BJ (cell line): ENCODE measurements at regions not wholly inside any gene's neighbourhood (a gene's known extent, or its start where the extent isn't known, plus 50 kb on each side); places are given as distances from the start of the nearest gene placed in this dataset.

Experiments
- CTCF ChIA-PET: fragments of 350-600 bp; formaldehyde crosslinking; extraction: SDS; loops from one replicate; lab custom pipeline; 2021; ENCODE audit warnings: antibody characterized with exemption, inconsistent platforms; lab: Yijun Ruan, JAX
- POLR2A ChIA-PET: fragments of 300-600 bp; sonication (Branson Sonifier 250); formaldehyde crosslinking; extraction: SDS; loops from one replicate; lab custom pipeline; 2021; ENCODE audit warnings: antibody characterized with exemption; lab: Charles Lee
- DNase-seq: peaks from one replicate; pipeline ENCODE4 v3.0.0-alpha.2; 2011; ENCODE audit warnings: low read depth
- H3K27me3 ChIP-seq: 2 replicates; pipeline ENCODE4 v1.6.0; 2011; ENCODE audit warnings: low read length; ENCODE audit not compliant: control insufficient read depth, insufficient read depth
- H3K36me3 ChIP-seq: 2 replicates; pipeline ENCODE4 v1.5.1; 2011; ENCODE audit warnings: low read length; ENCODE audit not compliant: control insufficient read depth, insufficient read depth
- H3K4me3 ChIP-seq: 2 replicates; pipeline ENCODE4 v1.5.1; 2011; ENCODE audit warnings: low read depth, mild to moderate bottlenecking, control low read depth, low read length
- CTCF ChIP-seq: IDR thresholded peaks from 2 replicates; pipeline ENCODE4 v1.5.1; 2011; ENCODE audit warnings: low read depth, mild to moderate bottlenecking, control low read depth, inconsistent platforms, low read length, moderate library complexity; ENCODE audit not compliant: insufficient read depth

DNA sequence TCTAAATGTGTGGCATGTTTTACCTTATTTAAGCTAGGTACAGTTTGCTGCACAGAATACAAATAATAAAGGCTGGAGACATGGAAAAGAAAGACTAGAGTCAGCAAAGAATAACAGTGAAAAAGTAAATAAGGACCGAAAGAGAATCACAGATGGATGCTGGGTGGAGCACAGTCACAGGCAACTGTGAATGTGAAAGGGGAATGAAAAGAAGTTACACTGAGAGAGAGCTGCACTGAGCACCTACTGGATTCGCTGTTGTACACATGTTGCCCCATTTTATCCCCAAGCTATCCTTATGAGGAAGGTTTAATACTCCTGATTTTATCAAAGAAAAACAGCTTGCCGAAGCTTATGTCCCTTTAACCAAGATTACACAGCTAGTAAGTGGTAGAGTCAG lies 165.4 kb upstream of the RGMB start:
- no peaks in the 10 kb centered on the region for H3K27me3 ChIP-seq
- DNase-seq = no peak
- POLR2A ChIA-PET = no interaction called here
- no peaks in the 10 kb centered on the region for H3K36me3 ChIP-seq
- TF ChIP-seq CTCF = no peak
- CTCF ChIA-PET = interaction anchor here (0.6 kb wide), 1 partner anchor 86 kb away, joined by 3 read pairs; no protein-coding TSS in a partner anchor
- H3K4me3 ChIP-seq = no peak overlapping the region

DNA sequence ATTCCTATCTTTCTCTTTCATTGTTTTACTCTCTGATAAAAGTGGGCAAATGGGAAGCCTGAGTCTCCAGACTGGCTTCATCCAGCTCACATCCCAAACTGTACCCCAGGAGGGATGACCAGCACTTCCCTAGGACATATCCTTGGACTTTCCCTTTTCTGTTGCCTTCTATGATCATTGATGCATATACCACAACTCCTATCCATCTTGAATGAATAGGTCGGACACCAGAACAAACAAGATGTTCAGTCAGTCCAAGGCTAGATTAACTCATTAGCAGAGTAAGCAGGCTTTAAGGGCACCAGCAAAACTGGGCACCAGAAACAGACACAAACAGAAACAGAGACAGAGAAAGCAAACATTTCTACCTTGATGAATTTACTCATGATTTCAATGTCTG lies 159.1 kb upstream of the RGMB start:
- ChIA-PET CTCF (no interaction called here), POLR2A (no interaction called here)
- no peaks in the 10 kb centered on the region for H3K27me3 ChIP-seq
- no peak for TF ChIP-seq CTCF
- no peak overlapping the region for H3K4me3 ChIP-seq
- DNase-seq = no peak
- no peaks in the 10 kb centered on the region for H3K36me3 ChIP-seq

DNA sequence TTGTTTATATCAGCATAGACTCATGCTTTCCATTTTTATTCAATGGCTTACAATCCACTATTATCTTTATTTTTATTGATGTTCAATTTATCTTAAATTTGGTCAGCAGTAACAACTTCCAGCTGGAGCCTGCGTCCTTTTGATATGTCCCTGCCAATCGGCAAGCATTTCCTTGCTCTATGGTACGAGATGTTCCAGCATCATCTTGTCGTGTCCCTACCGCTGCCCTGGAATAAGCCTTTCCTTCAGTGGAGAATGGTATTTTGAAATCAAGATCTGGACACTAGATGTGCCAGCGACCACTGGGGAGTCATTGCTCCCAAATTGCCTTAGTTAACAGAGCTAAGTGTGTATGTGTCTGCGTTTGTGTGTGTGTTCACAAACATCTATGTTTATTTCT lies 151.6 kb upstream of the RGMB start:
- TF ChIP-seq CTCF = no peak
- no peak overlapping the region for H3K4me3 ChIP-seq
- H3K27me3 ChIP-seq = no peaks in the 10 kb centered on the region
- no peak for DNase-seq
- H3K36me3 ChIP-seq = no peaks in the 10 kb centered on the region
- CTCF ChIA-PET = interaction anchor here (0.9 to 1.3 kb wide), 2 partner anchors 9 to 147 kb away, joined by 3 read pairs; no protein-coding TSS in a partner anchor
- POLR2A ChIA-PET = no interaction called here

DNA sequence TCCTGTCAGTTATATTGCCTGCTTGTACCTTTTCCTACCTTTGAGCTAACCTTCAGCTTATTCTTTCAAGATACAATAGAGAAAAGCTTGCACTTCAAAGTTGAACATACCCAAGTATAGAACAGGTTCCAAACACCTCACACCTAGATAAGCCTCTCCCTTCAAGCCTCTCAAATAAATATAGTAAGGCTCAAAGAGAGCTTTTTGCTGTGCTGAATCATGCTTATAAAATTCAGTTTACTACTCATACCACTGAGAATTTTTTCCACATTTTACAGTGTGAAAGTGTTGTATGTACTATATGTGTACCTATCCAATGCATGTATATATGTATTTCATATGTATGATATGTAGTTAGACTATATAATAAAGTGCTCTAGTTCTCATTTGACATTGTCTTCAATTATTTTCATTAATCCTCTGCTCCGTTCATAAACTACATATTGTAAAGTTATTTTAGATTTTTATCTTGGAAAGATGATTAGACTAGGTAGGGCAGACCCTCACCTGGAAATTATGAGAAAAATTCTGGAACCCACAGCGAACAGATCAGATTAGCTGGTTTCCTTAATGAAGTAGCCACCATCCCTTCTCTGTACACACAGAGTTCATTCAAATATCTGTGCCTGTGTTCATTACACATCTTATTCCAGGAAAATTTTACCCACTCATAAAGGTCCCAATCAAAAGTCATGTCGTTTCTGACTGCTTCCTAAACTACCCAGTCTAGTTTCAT lies 149.2 kb upstream of the RGMB start:
- Histone ChIP-seq H3K27me3 (no peaks in the 10 kb centered on the region), H3K4me3 (no peak overlapping the region), H3K36me3 (no peaks in the 10 kb centered on the region)
- POLR2A ChIA-PET = no interaction called here
- CTCF ChIA-PET = interaction anchor here (1.3 kb wide), 1 partner anchor 145 kb away, joined by 5 read pairs; no protein-coding TSS in a partner anchor
- TF ChIP-seq CTCF = no peak
- DNase-seq = no peak

DNA sequence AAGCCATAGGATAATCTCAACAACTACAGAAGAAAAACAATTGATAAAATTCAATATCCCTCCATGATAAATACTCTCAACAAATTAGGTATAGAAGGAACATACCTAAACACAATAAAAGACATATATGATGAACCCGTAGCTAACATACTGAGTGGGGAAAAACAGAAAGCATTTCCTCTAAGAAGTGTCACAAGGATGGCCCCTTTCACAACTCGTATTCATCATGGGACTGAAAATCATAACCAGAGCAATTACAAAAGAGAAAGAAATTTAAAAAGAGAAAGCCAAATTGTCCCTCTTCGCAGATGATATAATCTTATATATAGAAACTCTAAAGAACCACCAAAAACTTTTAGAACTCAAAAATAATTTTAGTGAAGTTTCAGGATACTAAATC lies 146.3 kb upstream of the RGMB start:
- H3K27me3 ChIP-seq = no peaks in the 10 kb centered on the region
- CTCF ChIA-PET = interaction anchor here (0.6 kb wide), 1 partner anchor 144 kb away, joined by 3 read pairs; no protein-coding TSS in a partner anchor
- no peak for DNase-seq
- H3K4me3 ChIP-seq = no peak overlapping the region
- POLR2A ChIA-PET = no interaction called here
- no peak for TF ChIP-seq CTCF
- no peaks in the 10 kb centered on the region for H3K36me3 ChIP-seq
